ENCODE measurements at regions not wholly inside any gene's neighbourhood (a gene's known extent, or its start where the extent isn't known, plus 50 kb on each side); places are given as distances from the start of the nearest gene placed in this dataset.
"Not testable (repeated sequence)": the region's sequence is repeated elsewhere in the genome, so short reads cannot be mapped to it uniquely, and the experiment has no call there.

- not testable (repeated sequence) for TF ChIP-seq CTCF (IDR thresholded peaks at IDR 0.05; ENCODE audit: borderline replicate concordance, extremely low read depth, low read length, poor library complexity, severe bottlenecking); EZH2 (IDR thresholded peaks at IDR 0.05; ENCODE audit: borderline replicate concordance, low read depth, low read length, severe bottlenecking)
These were observed 296.4 kb upstream of the SPATA31A3 start for GRCh38 chr9:67288797-67289196.

Data from DND-41 (cell line).